ENCODE measurements at regions not wholly inside any gene's neighbourhood (a gene's known extent, or its start where the extent isn't known, plus 50 kb on each side); places are given as distances from the start of the nearest gene placed in this dataset.

- DNase-seq (ENCODE audit: low spot score) = no peak
These were observed 772.3 kb upstream of the GHITM start for GRCh38 chr10:83367036-83367435.

DNA sequence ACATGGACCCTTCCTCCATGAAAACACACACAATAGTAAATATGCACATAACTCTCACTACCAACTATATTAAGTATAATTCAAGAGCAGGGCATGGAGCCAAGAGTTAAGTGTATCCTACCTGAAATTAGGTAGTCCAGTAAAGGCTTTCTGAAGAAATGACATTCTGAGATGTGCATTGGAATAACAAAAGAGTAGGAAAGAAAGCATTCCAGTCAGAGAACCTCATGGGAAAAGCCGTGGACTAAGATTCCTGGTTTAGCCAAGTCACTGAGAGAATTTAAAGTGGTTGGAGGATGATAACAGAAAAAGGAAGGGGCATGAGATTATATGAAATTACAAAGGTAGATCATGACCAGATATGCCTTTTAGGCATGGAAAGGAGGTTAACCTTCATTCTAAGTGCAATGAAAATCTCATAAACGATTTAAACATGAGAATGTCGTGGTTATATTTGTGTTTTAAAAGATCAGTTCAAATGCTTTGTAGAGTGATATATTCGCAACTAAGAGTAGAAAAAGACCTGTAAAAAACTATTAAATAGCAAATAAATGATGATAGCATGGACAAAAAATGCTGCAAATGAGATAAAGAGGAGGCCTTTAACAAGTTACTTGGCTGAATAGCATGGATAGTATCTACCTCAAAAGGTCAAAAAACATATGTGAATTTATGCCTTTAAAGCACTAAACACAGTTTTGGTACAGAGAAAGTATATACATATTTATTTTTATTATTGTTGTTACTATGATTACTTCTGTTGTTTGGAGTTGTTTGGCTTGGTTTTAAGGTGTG, 767.4 kb upstream of the GHITM start:
- DNase-seq (ENCODE audit: low spot score) = no peak

- no peak for DNase-seq (ENCODE audit: low spot score)
These were observed 766.7 kb upstream of the GHITM start for GRCh38 chr10:83372646-83373045.

GRCh38 chr10:83373671-83374070, 765.6 kb upstream of the GHITM start:
- DNase-seq (ENCODE audit: low spot score) = peak; percentile 33

GRCh38 chr10:83374741-83375140, 764.6 kb upstream of the GHITM start:
- DNase-seq (ENCODE audit: low spot score) = no peak

DNA sequence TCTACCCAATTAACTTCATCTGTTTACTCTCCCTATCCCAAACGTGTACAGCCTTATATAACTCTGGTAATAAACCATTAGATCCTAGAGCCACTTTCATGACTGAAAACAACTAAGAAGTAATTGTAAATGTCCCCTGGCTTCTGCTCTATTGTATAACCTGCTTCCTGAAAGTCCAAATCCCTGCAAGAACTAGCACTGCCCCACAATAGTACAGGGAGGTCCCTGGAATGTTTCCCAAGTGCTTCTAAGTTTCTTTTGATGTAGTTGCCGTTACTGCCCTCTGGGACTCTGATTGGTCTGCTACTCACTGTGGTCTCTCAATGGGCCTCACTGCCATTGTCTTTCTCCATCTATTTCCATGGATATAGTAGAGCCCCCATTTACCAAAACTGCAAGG, 764.0 kb upstream of the GHITM start:
- no peak for DNase-seq (ENCODE audit: low spot score)

- DNase-seq (ENCODE audit: low spot score) = no peak
These were observed 741.5 kb upstream of the GHITM start for GRCh38 chr10:83397806-83398205.

- DNase-seq (ENCODE audit: low spot score) = no peak
These were observed 728.7 kb upstream of the GHITM start for GRCh38 chr10:83410570-83410969.

DNA sequence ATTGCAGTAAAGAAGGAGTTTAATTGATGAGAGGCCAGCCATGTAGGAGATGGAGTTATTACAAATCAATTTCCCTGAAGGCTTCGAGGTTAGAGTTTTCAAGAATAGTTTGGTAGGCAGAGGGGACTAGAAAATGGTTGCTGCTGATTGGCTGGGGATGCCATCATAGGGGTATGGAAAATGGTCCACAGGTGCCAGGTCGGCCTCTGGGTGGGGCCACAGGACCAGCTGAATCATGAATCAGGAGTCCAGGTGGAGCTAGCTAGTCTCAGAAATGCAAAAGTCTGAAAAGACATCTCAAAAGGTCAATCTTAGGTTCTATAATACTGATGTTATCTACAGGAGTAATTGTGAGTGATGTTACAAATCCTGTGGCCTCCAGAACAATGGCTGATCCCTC, 714.0 kb upstream of the GHITM start:
- DNase-seq (ENCODE audit: low spot score) = no peak

- no peak for DNase-seq (ENCODE audit: low spot score)
These were observed 712.2 kb upstream of the GHITM start for GRCh38 chr10:83427101-83427500.

GRCh38 chr10:83432261-83433045, 706.9 kb upstream of the GHITM start:
- DNase-seq (ENCODE audit: low spot score) = no peak

DNA sequence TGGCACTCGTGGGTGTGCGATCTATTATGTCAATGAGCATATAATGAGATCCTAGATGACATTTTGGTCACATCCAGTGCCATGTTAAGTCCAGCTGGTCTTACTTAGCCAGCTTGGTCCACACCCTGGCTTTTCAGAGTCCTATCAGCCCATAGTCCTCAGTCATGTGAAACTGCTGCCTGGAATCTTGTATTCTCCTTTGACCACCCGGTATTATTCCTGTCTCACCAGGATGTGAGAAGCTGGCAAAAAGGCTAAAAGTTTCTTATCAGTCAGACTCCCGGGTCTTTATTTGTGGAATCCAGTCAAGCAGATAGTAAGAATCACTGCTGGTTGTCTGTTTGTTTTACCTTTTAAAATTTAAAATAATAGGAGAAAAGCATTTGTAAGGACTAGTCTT, 705.6 kb upstream of the GHITM start:
- DNase-seq (ENCODE audit: low spot score) = no peak

- DNase-seq (ENCODE audit: low spot score) = no peak
These were observed 691.3 kb upstream of the GHITM start for GRCh38 chr10:83448013-83448412.

- DNase-seq (ENCODE audit: low spot score) = no peak
These were observed 680.7 kb upstream of the GHITM start for GRCh38 chr10:83458611-83459010.

DNA sequence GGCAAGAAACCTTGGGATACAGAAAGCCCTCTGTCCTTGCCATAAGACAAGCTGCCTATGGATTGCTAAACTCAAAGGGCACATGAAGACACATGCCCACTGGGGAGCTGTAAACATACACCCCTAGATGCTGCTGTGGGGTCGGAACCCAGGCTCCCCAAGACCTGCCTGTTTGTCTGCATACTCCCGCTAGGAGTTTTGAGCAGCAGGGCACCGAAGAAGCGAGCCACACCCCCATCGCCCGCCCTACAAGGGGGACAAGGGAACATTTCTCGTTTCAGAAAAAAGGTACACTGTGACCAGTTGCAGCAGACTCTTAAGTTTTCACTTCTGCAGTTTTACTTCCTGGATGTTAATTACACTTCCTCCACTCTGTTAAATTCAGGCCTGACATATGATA, 680.2 kb upstream of the GHITM start:
- no peak for DNase-seq (ENCODE audit: low spot score)

GRCh38 chr10:83469728-83470331, 669.5 kb upstream of the GHITM start:
- DNase-seq (ENCODE audit: low spot score) = no peak

DNA sequence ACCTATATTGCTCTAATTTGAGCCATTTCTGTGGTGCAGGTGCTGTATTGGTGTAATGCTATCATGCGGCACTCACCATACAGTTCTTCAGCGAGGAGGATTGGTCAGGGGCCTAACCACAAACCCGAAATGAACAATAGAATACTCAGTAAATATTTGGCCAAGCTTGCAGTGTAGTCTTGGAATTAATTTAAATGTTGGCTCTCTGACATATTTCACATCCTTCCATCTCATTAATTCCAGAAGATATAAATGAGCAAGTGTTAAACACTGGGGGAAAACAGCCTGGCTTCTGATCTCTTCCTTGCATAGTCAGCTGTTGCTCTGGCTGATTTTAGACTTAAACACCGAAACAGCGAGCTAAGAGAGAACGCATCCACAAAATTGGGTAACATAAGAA, 663.1 kb upstream of the GHITM start:
- no peak for DNase-seq (ENCODE audit: low spot score)

DNA sequence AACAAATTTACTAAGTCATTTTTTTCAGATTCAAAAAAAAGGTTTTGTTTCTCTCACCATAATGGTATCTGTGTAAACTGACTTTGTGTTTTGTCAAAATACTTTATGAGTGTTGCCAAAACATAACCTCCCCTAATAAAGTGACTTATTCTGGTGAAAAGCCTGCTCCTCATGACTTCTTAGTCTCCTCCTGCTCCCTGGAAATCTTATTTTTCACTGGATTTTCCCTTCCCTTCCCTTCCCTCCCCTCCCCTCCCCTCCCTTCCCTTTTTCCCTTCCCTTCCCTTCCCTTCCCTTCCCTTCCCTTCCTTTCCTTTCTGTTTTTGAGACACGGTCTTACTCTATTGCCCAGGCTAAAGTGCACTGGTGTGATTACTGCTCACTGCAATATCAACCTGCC, 650.1 kb upstream of the GHITM start:
- DNase-seq (ENCODE audit: low spot score) = no peak

DNA sequence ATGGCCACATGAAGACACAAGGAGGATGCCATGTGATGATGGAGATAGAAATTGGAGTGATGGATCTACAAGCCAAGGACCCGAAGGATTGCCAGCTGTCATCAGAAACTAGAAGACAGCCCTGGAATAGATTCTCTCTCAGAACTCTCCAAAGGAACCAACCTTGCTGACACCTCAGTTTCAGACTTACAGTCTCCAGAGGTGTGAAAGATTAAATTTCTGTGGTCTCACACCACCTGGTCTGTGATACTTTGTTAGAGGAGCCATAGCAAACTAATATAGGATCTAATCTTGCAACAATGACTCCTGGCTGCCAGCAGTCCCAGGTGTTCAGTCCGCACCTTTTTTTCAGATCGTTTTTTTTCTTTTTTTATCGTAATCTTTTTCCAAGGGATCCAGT, 647.3 kb upstream of the GHITM start:
- no peak for DNase-seq (ENCODE audit: low spot score)

DNA sequence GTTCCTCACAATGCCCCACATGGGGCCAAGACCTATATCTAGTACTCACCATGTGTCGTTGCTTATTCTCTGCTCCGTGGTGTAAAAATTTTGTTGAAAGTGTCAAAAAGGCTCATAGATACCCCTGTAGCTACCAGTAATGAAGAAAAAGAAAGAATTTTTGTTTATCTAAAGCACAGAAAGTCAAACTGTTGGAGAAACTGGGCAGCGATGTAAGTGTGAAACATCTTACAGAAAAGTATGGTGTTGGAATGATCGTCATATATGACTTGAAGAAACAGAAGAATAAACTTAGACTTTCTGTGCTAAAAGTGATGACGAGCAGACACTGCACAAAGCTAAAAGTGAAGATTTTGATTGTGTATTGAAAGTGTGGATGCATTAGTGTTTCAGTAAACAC, 626.6 kb upstream of the GHITM start:
- no peak for DNase-seq (ENCODE audit: low spot score)

DNA sequence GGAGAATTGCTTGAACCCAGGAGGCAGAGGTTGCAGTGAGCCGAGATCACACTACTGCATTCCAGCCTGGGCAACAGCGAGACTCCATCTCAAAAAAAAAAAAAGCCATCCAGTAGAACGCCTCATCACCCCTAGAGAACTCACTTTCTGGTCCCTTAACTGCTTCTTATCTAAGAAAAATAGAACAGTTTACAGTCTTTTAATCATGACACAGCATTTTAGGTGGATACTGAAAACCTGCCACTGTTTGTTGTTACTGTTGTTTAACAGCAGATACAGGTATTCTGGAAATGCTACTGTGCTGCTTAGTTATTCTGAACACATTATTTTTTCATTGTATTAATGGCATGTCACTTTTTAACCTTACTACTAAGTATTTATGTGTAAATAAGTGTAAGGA, 624.3 kb upstream of the GHITM start:
- no peak for DNase-seq (ENCODE audit: low spot score)

- no peak for DNase-seq (ENCODE audit: low spot score)
These were observed 622.5 kb upstream of the GHITM start for GRCh38 chr10:83516788-83517187.

- no peak for DNase-seq (ENCODE audit: low spot score)
These were observed 621.9 kb upstream of the GHITM start for GRCh38 chr10:83517456-83517855.

Measured in RKO (cell line).